HCT116 (cell line): ENCODE measurements at regions not wholly inside any gene's neighbourhood (a gene's known extent, or its start where the extent isn't known, plus 50 kb on each side); places are given as distances from the start of the nearest gene placed in this dataset.
A peak's percentile ranks its signal among the peaks of the same experiment; 100 is the strongest.

Source experiments
- ATAC-seq: fragments of 200-7000 bp; cut with Tn5 transposase; 2 replicates; pipeline ENCODE4 v1.9.1; 2020; ENCODE audit warnings: mild to moderate bottlenecking, moderate library complexity
- BruUV-seq: library from RNA; stranded (reverse); fragments of 400-500 nt; replicated peaks from 2 replicates; lab custom pipeline; 2021; lab: Mats Ljungman, UMichigan
- CTCF ChIA-PET: fragments of 300-600 bp; sonication (Branson Sonifier 250); formaldehyde crosslinking; loops from one replicate; lab custom pipeline; 2021; ENCODE audit warnings: antibody characterized with exemption; lab: Charles Lee
- POLR2A ChIA-PET: fragments of 300-600, 350-600 bp; sonication (Branson Sonifier 250); formaldehyde crosslinking; loops from one replicate; lab custom pipeline; 2021; ENCODE audit warnings: antibody characterized with exemption; lab: Charles Lee
- RAD21 ChIA-PET, 2 experiments: fragments of 300-600 bp; sonication (Branson Sonifier 250); formaldehyde crosslinking; loops; one replicate each; lab custom pipeline; 2023; ENCODE audit warnings: low total read pairs in 2 of 2; ENCODE audit not compliant: uncharacterized antibody in 2 of 2, unreplicated experiment in 2 of 2, low non-redundant PET in 1 of 2; lab: Charles Lee
- DNase-seq: peaks from one replicate; pipeline ENCODE4 v3.0.0-alpha.2; 2010; ENCODE audit warnings: low read depth, low spot score
- H2AFZ ChIP-seq: fragments of 200-600 bp; shearing (Covaris generic), sonication (generic); 2 replicates; pipeline ENCODE4 v1.6.1; 2017; ENCODE audit warnings: low read depth, mixed run types, mixed read lengths, antibody characterized with exemption, low read length; ENCODE audit not compliant: poor library complexity, severe bottlenecking
- H3K27ac ChIP-seq: 2 replicates; pipeline ENCODE4 v1.5.1; 2012; ENCODE audit warnings: low read depth, low read length
- H3K27me3 ChIP-seq: fragments of 200-600 bp; sonication (generic); 2 replicates; pipeline ENCODE4 v1.6.1; 2016; ENCODE audit warnings: mixed run types, low read length, mixed read lengths; ENCODE audit not compliant: insufficient read depth
- H3K36me3 ChIP-seq, 2 experiments: fragments of 200-500 bp in 1 of 2; fragments of 200-600 bp in 1 of 2; sonication (Bioruptor generic) in 1 of 2; sonication (generic) in 1 of 2; 2 replicates each; pipeline versions ENCODE4 v1.5.1 to v1.6.1; 2014 to 2016; ENCODE audit warnings: low read length in 2 of 2, inconsistent platforms in 1 of 2, mixed read lengths in 1 of 2, mixed run types in 1 of 2; ENCODE audit not compliant: insufficient read depth in 2 of 2, control insufficient read depth in 1 of 2
- H3K4me1 ChIP-seq, 2 experiments: fragments of 200-600 bp in 1 of 2; sonication (generic) in 1 of 2; 2 replicates each; pipeline versions ENCODE4 v1.5.1 to v1.6.1; 2012 to 2017; ENCODE audit warnings: low read length in 2 of 2, inconsistent platforms in 1 of 2, mild to moderate bottlenecking in 1 of 2, mixed read lengths in 1 of 2, mixed run types in 1 of 2, moderate library complexity in 1 of 2; ENCODE audit not compliant: insufficient read depth in 2 of 2, control insufficient read depth in 1 of 2
- H3K4me2 ChIP-seq: fragments of 200-600 bp; sonication (generic); 2 replicates; pipeline ENCODE4 v1.6.1; 2017; ENCODE audit warnings: mixed run types, low read length, mixed read lengths
- H3K4me3 ChIP-seq, 2 experiments: fragments of 200-600 bp in 1 of 2; sonication (generic) in 1 of 2; replicated peaks in 1 of 2; 2 replicates each; pipeline ENCODE4 v1.5.1; 2011 to 2016; ENCODE audit warnings: low read length in 2 of 2, control low read depth in 1 of 2, low read depth in 1 of 2, mild to moderate bottlenecking in 1 of 2, mixed read lengths in 1 of 2, mixed run types in 1 of 2
- H3K79me2 ChIP-seq: fragments of 200-600 bp; sonication (generic); 2 replicates; pipeline ENCODE4 v1.6.1; 2017; ENCODE audit warnings: mild to moderate bottlenecking, mixed run types, low read length, moderate library complexity, mixed read lengths; ENCODE audit not compliant: insufficient read depth
- H3K9ac ChIP-seq: fragments of 200-600 bp; sonication (generic); 2 replicates; pipeline ENCODE4 v1.6.1; 2016; ENCODE audit warnings: low read length, mixed read lengths
- H3K9me2 ChIP-seq: fragments of 200-600 bp; sonication (generic), shearing (Covaris generic); 2 replicates; pipeline ENCODE4 v1.6.1; 2017; ENCODE audit warnings: mixed run types, mild to moderate bottlenecking, moderate library complexity; ENCODE audit not compliant: insufficient read depth
- H3K9me3 ChIP-seq, 2 experiments: fragments of 200-500 bp in 1 of 2; fragments of 200-600 bp in 1 of 2; sonication (Bioruptor generic) in 1 of 2; sonication (generic) in 1 of 2; 2 replicates each; pipeline ENCODE4 v1.6.1; 2014 to 2017; ENCODE audit warnings: low read length in 2 of 2, mixed read lengths in 2 of 2, inconsistent platforms in 1 of 2, low read depth in 1 of 2, mild to moderate bottlenecking in 1 of 2, mixed run types in 1 of 2, moderate library complexity in 1 of 2; ENCODE audit not compliant: control insufficient read depth in 1 of 2, insufficient read depth in 1 of 2
- H4K20me1 ChIP-seq: fragments of 200-600 bp; sonication (generic), shearing (Covaris generic); 2 replicates; pipeline ENCODE4 v1.6.1; 2017; ENCODE audit warnings: mixed run types, mild to moderate bottlenecking, moderate library complexity; ENCODE audit not compliant: insufficient read depth
- CTCF ChIP-seq, 3 experiments: fragments of 200-600 bp in 1 of 3; sonication (generic) in 1 of 3; IDR thresholded peaks in 2 of 3; conservative IDR thresholded peaks in 1 of 3; 2 replicates each; pipeline ENCODE4 v1.5.1; 2012 to 2017; ENCODE audit warnings: low read depth in 2 of 3, low read length in 2 of 3, antibody characterized with exemption in 1 of 3, borderline replicate concordance in 1 of 3, control low read depth in 1 of 3, mild to moderate bottlenecking in 1 of 3, mixed read lengths in 1 of 3, mixed run types in 1 of 3, moderate library complexity in 1 of 3; ENCODE audit not compliant: insufficient read depth in 1 of 3
- EZH2 ChIP-seq: fragments of 200-600 bp; sonication (generic); IDR thresholded peaks from 2 replicates; pipeline ENCODE4 v1.6.1; 2017; ENCODE audit warnings: antibody characterized with exemption, mixed run types
- FOSL1 ChIP-seq: IDR thresholded peaks from 2 replicates; pipeline ENCODE4 v1.6.1; 2012; ENCODE audit warnings: low read depth
- POLR2AphosphoS5 ChIP-seq: IDR thresholded peaks from 2 replicates; pipeline ENCODE4 v1.6.1; 2011; ENCODE audit warnings: mild to moderate bottlenecking, low read depth, low read length, moderate library complexity
- TCF7L2 ChIP-seq: IDR thresholded peaks from 2 replicates; pipeline ENCODE4 v1.7.0; 2011; ENCODE audit warnings: borderline replicate concordance, inconsistent platforms; ENCODE audit not compliant: insufficient read depth, insufficient read length; ENCODE audit errors: extremely low read depth
- YY1 ChIP-seq: IDR thresholded peaks from 2 replicates; pipeline ENCODE4 v1.6.1; 2011; ENCODE audit warnings: low read length, low read depth, moderate library complexity, mild to moderate bottlenecking; ENCODE audit not compliant: insufficient replicate concordance; ENCODE audit errors: extremely low read depth
- ZBTB33 ChIP-seq: IDR thresholded peaks from 2 replicates; pipeline ENCODE4 v1.6.1; 2011; ENCODE audit warnings: mild to moderate bottlenecking, low read length, moderate library complexity; ENCODE audit not compliant: insufficient replicate concordance; ENCODE audit errors: extremely low read depth
- ZFX ChIP-seq: fragments of 450-650 bp; IDR thresholded peaks from 2 replicates; pipeline ENCODE4 v1.6.1; 2017
- intact Hi-C: fragments of 100-400 bp; cut with micrococcal nuclease; formaldehyde crosslinking; loops from 2 replicates; pipeline ENCODE4 v1.10.0; 2022

- no peak for TF ChIP-seq CTCF (IDR thresholded peaks at IDR 0.05 in 2 of 3, conservative IDR thresholded peaks at IDR 0.05 in 1 of 3; ENCODE audit: borderline replicate concordance in 1 of 3, insufficient read depth in 1 of 3, low read depth in 2 of 3, low read length in 2 of 3)
- TF ChIP-seq TCF7L2, result no peak
- no peak for TF ChIP-seq EZH2
- TF ChIP-seq POLR2AphosphoS5, result no peak
- TF ChIP-seq FOSL1, result no peak
- TF ChIP-seq ZFX, result no peak
- no peak for TF ChIP-seq YY1
Observed at GRCh38 chr1:98032958-98033357, 112.1 kb upstream of the DPYD start (continued).

GRCh38 chr1:98030976-98031375, 110.1 kb upstream of the DPYD start:
- ChIA-PET CTCF (no interaction called here), RAD21 (no interaction called here), POLR2A (no interaction called here)
- Histone ChIP-seq H3K79me2 (no peaks in the 10 kb centered on the region), H4K20me1 (no peaks in the 10 kb centered on the region), H2AFZ (peak overlapping the region; percentile 83), H3K9me3 (no peaks in the 10 kb centered on the region), H3K27ac (no peak overlapping the region), H3K27me3 (no peaks in the 10 kb centered on the region), H3K36me3 (no peaks in the 10 kb centered on the region), H3K4me1 (no peaks in the 10 kb centered on the region)
- DNase-seq, result no peak
- ATAC-seq, result no peak
- intact Hi-C loops, result no loop called here
- TF ChIP-seq POLR2AphosphoS5, result no peak
- no peak for TF ChIP-seq EZH2
- no peak for TF ChIP-seq ZBTB33
- TF ChIP-seq, all 23 proteins: peak for 0
- H3K4me2 ChIP-seq, result no peak overlapping the region
- no peak overlapping the region for H3K9ac ChIP-seq
- no peaks in the 10 kb centered on the region for H3K9me2 ChIP-seq
- BruUV-seq, result no TSS peak
- H3K4me3 ChIP-seq, result no peak overlapping the region
